ENCODE measurements at regions not wholly inside any gene's neighbourhood (a gene's known extent, or its start where the extent isn't known, plus 50 kb on each side); places are given as distances from the start of the nearest gene placed in this dataset.
A peak's percentile ranks its signal among the peaks of the same experiment; 100 is the strongest.

GRCh38 chr2:53511549-53511948, 256.1 kb upstream of the CHAC2 start:
- Histone ChIP-seq H4K12ac (ENCODE audit: low read depth, low read length) (no peak overlapping the region), H3K23ac (ENCODE audit: low read length) (no peak overlapping the region), H3K4me3 (ENCODE audit: low read depth, low read length) (no peak overlapping the region), H3K9ac (ENCODE audit: low read length) (no peak overlapping the region), H3K27me3 (ENCODE audit: insufficient read depth, low read length) (no peaks in the 10 kb centered on the region), H3K9me3 (ENCODE audit: insufficient read depth, low read depth, low read length) (no peaks in the 10 kb centered on the region), H3K4me2 (ENCODE audit: low read length) (no peak overlapping the region), H3K36me3 (ENCODE audit: control insufficient read depth in 1 of 2, insufficient read depth in 2 of 2, low read length in 2 of 2) (no peaks in the 10 kb centered on the region), H3K4me1 (ENCODE audit: control insufficient read depth in 1 of 2, insufficient read depth in 2 of 2, low read length in 2 of 2) (no peaks in the 10 kb centered on the region), H3K4ac (ENCODE audit: low read depth, low read length) (no peak overlapping the region), H2BK120ac (ENCODE audit: insufficient read depth, low read length, poor library complexity) (no peak overlapping the region), H4K8ac (ENCODE audit: low read depth, low read length) (no peak overlapping the region), H3K79me1 (ENCODE audit: low read length) (no peaks in the 10 kb centered on the region), H3K27ac (ENCODE audit: low read depth, low read length) (no peak overlapping the region), H3K14ac (ENCODE audit: low read length) (no peak overlapping the region), H2BK12ac (ENCODE audit: low read length) (no peak overlapping the region), H2BK5ac (ENCODE audit: low read depth, low read length, poor library complexity) (no peak overlapping the region), H2AFZ (ENCODE audit: insufficient read depth, low read length, poor library complexity) (no peak overlapping the region), H3K18ac (ENCODE audit: low read length) (no peak overlapping the region), H2AK5ac (ENCODE audit: low read length) (no peak overlapping the region), H3K79me2 (ENCODE audit: control insufficient read depth, insufficient read depth, low read length, poor library complexity) (no peaks in the 10 kb centered on the region), H4K91ac (ENCODE audit: low read depth, low read length) (no peak overlapping the region)
- DNase-seq, result peak in 1 of 2 donors; percentile 44
- WGBS (ENCODE audit: extremely low coverage, insufficient coverage, insufficient read length), result no CpG with 5 or more reads among the region's 4 CpGs

- no peak for DNase-seq
- Histone ChIP-seq H2BK5ac (ENCODE audit: low read depth, low read length, poor library complexity) (no peak overlapping the region), H2BK12ac (ENCODE audit: low read length) (no peak overlapping the region), H4K12ac (ENCODE audit: low read depth, low read length) (no peak overlapping the region), H3K79me1 (ENCODE audit: low read length) (no peaks in the 10 kb centered on the region), H2AK5ac (ENCODE audit: low read length) (no peak overlapping the region), H3K14ac (ENCODE audit: low read length) (no peak overlapping the region), H2AFZ (ENCODE audit: insufficient read depth, low read length, poor library complexity) (no peak overlapping the region), H3K27ac (ENCODE audit: low read depth, low read length) (no peak overlapping the region), H3K18ac (ENCODE audit: low read length) (no peak overlapping the region), H3K4me1 (ENCODE audit: control insufficient read depth in 1 of 2, insufficient read depth in 2 of 2, low read length in 2 of 2) (peaks cover 4 to 5% of the 10 kb centered on the region in 2 experiments), H3K4me2 (ENCODE audit: low read length) (no peak overlapping the region), H3K27me3 (ENCODE audit: insufficient read depth, low read length) (no peaks in the 10 kb centered on the region), H3K23ac (ENCODE audit: low read length) (no peak overlapping the region), H4K8ac (ENCODE audit: low read depth, low read length) (no peak overlapping the region), H3K4me3 (ENCODE audit: low read depth, low read length) (no peak overlapping the region), H3K9ac (ENCODE audit: low read length) (no peak overlapping the region), H3K9me3 (ENCODE audit: insufficient read depth, low read depth, low read length) (no peaks in the 10 kb centered on the region), H3K79me2 (ENCODE audit: control insufficient read depth, insufficient read depth, low read length, poor library complexity) (no peaks in the 10 kb centered on the region), H3K4ac (ENCODE audit: low read depth, low read length) (no peak overlapping the region), H2BK120ac (ENCODE audit: insufficient read depth, low read length, poor library complexity) (no peak overlapping the region), H4K91ac (ENCODE audit: low read depth, low read length) (no peak overlapping the region), H3K36me3 (ENCODE audit: control insufficient read depth in 1 of 2, insufficient read depth in 2 of 2, low read length in 2 of 2) (no peaks in the 10 kb centered on the region)
- WGBS (ENCODE audit: extremely low coverage, insufficient coverage, insufficient read length), result no CpG with 5 or more reads among the region's 4 CpGs
Observed at GRCh38 chr2:53510401-53510800, 257.2 kb upstream of the CHAC2 start.

GRCh38 chr2:53509831-53510388, 257.7 kb upstream of the CHAC2 start:
- Histone ChIP-seq H3K14ac (ENCODE audit: low read length) (no peak overlapping the region), H3K79me1 (ENCODE audit: low read length) (no peaks in the 10 kb centered on the region), H3K27ac (ENCODE audit: low read depth, low read length) (no peak overlapping the region), H2AFZ (ENCODE audit: insufficient read depth, low read length, poor library complexity) (no peak overlapping the region), H3K79me2 (ENCODE audit: control insufficient read depth, insufficient read depth, low read length, poor library complexity) (no peaks in the 10 kb centered on the region), H3K4me2 (ENCODE audit: low read length) (no peak overlapping the region), H4K8ac (ENCODE audit: low read depth, low read length) (no peak overlapping the region), H3K4ac (ENCODE audit: low read depth, low read length) (no peak overlapping the region), H3K36me3 (ENCODE audit: control insufficient read depth in 1 of 2, insufficient read depth in 2 of 2, low read length in 2 of 2) (no peaks in the 10 kb centered on the region), H4K12ac (ENCODE audit: low read depth, low read length) (no peak overlapping the region), H2AK5ac (ENCODE audit: low read length) (no peak overlapping the region), H3K18ac (ENCODE audit: low read length) (no peak overlapping the region), H3K4me3 (ENCODE audit: low read depth, low read length) (no peak overlapping the region), H3K4me1 (ENCODE audit: control insufficient read depth in 1 of 2, insufficient read depth in 2 of 2, low read length in 2 of 2) (peaks cover 4 to 5% of the 10 kb centered on the region in 2 experiments), H3K23ac (ENCODE audit: low read length) (no peak overlapping the region), H2BK12ac (ENCODE audit: low read length) (no peak overlapping the region), H2BK5ac (ENCODE audit: low read depth, low read length, poor library complexity) (no peak overlapping the region), H3K9me3 (ENCODE audit: insufficient read depth, low read depth, low read length) (no peaks in the 10 kb centered on the region), H3K9ac (ENCODE audit: low read length) (no peak overlapping the region), H3K27me3 (ENCODE audit: insufficient read depth, low read length) (no peaks in the 10 kb centered on the region), H4K91ac (ENCODE audit: low read depth, low read length) (no peak overlapping the region), H2BK120ac (ENCODE audit: insufficient read depth, low read length, poor library complexity) (no peak overlapping the region)
- no CpG with 5 or more reads among the region's 9 CpGs for WGBS (ENCODE audit: extremely low coverage, insufficient coverage, insufficient read length)
- no peak for DNase-seq

- H4K91ac ChIP-seq (ENCODE audit: low read depth, low read length), result no peak overlapping the region
- H2AK5ac ChIP-seq (ENCODE audit: low read length), result no peak overlapping the region
- H3K18ac ChIP-seq (ENCODE audit: low read length), result no peak overlapping the region
- no peak overlapping the region for H3K23ac ChIP-seq (ENCODE audit: low read length)
- H3K79me1 ChIP-seq (ENCODE audit: low read length), result no peaks in the 10 kb centered on the region
- no peak overlapping the region for H2BK120ac ChIP-seq (ENCODE audit: insufficient read depth, low read length, poor library complexity)
- H3K9ac ChIP-seq (ENCODE audit: low read length), result no peak overlapping the region
- WGBS (ENCODE audit: extremely low coverage, insufficient coverage, insufficient read length), result no CpG with 5 or more reads among the region's 3 CpGs
- no peak overlapping the region for H3K27ac ChIP-seq (ENCODE audit: low read depth, low read length)
- DNase-seq, result peak in 1 of 2 donors; percentile 6
- peaks cover 4 to 5% of the 10 kb centered on the region in 2 experiments for H3K4me1 ChIP-seq (ENCODE audit: control insufficient read depth in 1 of 2, insufficient read depth in 2 of 2, low read length in 2 of 2)
- H3K9me3 ChIP-seq (ENCODE audit: insufficient read depth, low read depth, low read length), result no peaks in the 10 kb centered on the region
- no peak overlapping the region for H3K4ac ChIP-seq (ENCODE audit: low read depth, low read length)
- no peak overlapping the region for H4K12ac ChIP-seq (ENCODE audit: low read depth, low read length)
- H3K14ac ChIP-seq (ENCODE audit: low read length), result no peak overlapping the region
- no peaks in the 10 kb centered on the region for H3K27me3 ChIP-seq (ENCODE audit: insufficient read depth, low read length)
- no peak overlapping the region for H4K8ac ChIP-seq (ENCODE audit: low read depth, low read length)
- H3K36me3 ChIP-seq (ENCODE audit: control insufficient read depth in 1 of 2, insufficient read depth in 2 of 2, low read length in 2 of 2), result no peaks in the 10 kb centered on the region
- no peak overlapping the region for H3K4me2 ChIP-seq (ENCODE audit: low read length)
- H3K4me3 ChIP-seq (ENCODE audit: low read depth, low read length), result no peak overlapping the region
- H2BK12ac ChIP-seq (ENCODE audit: low read length), result no peak overlapping the region
- H2BK5ac ChIP-seq (ENCODE audit: low read depth, low read length, poor library complexity), result no peak overlapping the region
- no peaks in the 10 kb centered on the region for H3K79me2 ChIP-seq (ENCODE audit: control insufficient read depth, insufficient read depth, low read length, poor library complexity)
- H2AFZ ChIP-seq (ENCODE audit: insufficient read depth, low read length, poor library complexity), result no peak overlapping the region
Observed at GRCh38 chr2:53508667-53509066, 258.9 kb upstream of the CHAC2 start.

Measured in trophoblast cell (in vitro differentiated cells and primary cell).